ENCODE measurements at regions not wholly inside any gene's neighbourhood (a gene's known extent, or its start where the extent isn't known, plus 50 kb on each side); places are given as distances from the start of the nearest gene placed in this dataset.
"Not testable (repeated sequence)": the region's sequence is repeated elsewhere in the genome, so short reads cannot be mapped to it uniquely, and the experiment has no call there.

DNA sequence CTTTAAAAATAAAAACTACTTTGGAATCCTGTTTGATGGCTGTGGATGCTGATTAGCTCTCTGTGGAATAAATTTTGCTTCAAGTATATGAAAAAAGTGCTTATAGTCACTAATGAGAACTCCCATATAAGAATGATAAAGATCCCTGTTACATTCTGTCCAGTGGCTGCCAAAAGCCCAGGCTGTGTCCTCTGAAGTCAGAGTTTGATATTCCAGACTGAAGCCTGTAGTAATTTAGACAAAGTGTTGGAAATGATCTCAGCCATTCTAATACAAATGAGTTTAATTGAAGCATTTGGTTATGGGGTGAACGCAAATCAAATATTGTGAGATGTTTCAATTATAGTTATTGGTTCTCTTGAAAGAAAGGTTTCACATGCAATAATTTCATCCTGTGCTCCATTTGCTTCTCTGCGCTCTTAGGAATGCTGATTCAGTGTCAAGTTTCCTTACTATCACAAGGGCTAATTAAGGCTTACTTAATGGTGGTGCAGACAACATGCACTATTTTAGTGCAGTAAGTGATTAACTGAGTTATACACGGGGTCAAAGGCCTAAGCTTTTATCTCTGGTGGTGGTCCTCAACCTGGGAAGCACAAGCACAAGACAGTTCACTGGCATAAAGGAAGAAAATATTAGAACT lies 867.6 kb downstream of the SORCS1 start:
- no peak for DNase-seq (ENCODE audit: low read depth in 2 of 2)

DNA sequence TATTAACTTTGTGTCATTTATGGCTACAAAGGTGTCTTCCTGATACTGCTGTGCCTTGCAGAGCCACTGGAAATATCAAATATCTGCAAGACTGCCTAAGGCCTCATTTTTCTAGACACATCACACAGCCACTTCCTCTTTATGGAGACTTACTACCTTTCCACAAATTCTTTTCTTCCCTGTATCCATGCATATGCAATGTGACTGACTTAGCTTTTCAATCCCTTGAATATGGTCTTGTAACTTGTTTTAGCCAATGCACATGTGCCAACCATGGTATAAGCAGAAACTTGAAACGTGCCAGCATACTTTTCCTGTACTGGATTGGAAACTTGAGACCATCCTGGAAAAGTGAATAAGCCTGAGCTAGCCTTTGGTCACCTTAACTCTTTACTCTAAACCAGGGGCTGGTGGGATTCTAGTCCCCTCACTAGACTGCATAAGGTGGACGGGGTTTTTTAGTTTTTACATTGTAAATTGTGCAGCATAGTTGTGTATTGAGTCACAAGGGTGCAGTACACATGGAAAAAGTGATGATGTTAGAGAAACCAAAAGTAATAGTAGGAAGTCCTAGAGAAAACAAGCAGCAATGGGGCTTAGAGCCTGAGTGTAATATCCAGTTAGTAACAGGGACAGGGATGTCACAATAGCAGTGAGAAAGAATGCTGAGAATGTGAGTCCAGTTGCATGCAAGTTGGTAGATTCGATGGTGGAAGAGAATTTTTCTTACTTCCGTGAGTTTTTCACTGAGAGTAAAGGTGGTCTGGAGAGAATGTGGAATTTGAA lies 879.5 kb downstream of the SORCS1 start:
- no peak for DNase-seq (ENCODE audit: low read depth in 2 of 2)

DNA sequence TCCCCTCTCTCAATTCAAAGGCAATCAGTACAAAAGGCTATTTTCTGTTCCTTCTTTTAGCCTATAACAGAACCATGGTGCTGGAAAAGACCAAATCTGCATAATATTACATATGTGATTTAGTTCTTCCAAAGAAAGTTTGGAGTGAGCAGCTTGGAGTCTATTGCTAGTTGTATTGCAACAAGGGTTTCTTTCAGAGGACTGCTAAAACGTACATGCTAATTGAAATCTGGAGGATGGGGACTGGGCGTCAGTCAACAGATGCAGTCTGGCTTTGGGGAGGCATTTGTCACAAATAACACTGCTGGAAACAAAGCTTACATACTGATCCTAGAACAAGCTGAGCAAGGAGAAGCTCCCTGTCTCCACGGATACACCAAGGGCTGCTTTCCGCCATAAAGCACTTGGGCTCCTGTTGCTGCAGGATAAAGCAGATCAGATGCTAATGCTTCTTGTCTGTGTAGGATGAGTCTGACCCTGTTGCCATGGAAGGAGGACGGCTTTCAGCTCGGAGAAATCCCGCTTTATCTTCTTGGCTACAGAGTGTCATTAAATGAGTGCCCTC lies 883.5 kb downstream of the SORCS1 start:
- no peak for DNase-seq (ENCODE audit: low read depth in 2 of 2)

DNA sequence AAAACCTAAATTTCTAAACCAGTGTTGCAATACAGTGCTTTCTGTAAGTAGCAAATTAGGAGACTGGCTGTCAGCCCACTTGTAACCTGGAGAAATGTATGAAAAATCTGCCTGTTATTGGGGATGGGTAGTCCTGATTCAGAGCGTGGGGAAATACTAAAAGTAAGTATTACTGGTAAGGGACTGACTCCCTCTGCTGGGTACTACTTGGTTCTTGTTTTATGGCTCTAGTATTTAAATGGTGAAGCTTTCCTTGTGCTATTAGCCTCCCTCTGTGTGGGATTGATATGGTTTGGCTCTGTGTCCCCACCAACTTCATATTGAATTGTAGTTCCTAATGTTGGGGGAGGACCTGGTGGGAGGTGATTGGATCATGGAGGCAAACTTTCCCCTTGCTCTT lies 886.1 kb downstream of the SORCS1 start:
- DNase-seq (ENCODE audit: low read depth in 2 of 2): no peak

DNA sequence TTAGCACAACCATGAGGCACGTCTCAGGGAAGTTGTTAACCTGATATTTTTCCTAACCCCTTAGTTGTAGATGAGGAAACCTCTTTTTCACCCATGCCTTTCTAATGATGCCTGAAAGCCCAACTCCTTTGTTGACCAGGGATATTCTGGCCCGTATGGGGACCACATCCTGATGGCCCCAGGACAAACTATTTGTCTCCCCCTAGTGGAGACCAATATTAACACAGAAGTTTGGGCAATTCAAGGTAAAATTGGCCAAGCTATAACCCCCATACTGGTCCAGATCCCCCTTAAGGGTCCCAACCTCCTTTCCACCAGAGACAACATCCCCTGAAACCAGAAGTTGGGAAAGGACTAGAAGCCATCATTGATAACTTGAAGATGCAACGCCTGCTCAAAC lies 893.3 kb downstream of the SORCS1 start:
- no peak for DNase-seq (ENCODE audit: low read depth in 2 of 2)

DNA sequence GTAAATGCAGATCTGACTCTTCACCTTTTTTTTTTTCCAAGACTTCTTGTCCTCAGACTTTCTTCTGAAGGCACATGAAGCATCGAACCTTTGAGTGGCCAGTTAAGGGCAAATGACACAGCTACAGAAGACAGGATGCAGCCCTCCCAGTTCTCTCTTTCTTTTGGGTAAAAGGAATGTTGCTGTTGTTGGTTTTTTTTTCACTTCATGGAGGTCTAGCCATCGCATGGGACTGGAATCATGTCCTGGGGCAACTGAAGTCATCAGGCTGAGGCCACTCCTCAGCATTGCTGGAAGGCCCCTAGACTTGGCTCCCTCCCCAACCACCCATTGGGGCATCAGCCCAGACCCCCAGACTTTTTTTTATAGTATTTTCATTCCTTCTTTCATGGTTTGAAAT lies 896.5 kb downstream of the SORCS1 start:
- no peak for DNase-seq (ENCODE audit: low read depth in 2 of 2)

DNA sequence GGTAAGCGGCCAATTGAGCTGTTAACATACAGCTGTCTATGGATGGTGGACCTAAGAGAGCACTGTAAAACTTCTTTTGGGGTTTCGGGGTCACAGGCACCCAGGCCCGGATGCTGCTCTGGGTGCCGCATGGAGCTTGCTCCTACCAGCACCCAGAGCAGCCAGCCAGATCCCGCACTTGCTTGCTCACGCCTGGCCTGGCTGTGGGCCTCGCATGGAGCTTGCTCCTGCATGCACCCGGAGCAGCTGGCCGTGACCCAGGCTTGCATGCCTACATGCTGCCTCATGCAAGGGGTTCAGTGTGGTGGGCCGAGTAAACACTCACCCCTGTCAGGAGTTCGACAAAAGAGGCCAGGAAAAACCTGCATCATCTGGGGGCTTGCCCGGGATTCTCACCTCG lies 896.9 kb downstream of the SORCS1 start:
- DNase-seq (ENCODE audit: low read depth in 2 of 2): no peak

DNA sequence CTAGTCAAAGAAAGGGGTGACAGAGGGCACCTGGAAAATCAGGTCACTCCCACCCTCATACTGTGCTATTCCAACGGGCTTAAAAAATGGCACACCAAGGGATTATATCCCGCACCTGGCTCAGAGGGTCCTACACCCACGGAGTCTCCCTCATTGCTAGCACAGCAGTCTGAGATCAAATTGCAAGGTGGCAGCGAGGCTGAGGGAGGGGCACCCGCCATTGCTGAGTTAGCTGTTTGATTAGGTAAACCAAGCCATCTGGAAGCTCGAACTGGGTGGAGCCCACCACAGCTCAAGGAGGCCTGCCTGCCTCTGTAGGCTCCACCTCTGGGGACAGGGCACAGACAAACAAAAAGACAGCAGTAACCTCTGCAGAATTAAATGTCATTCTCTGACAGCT lies 907.1 kb downstream of the SORCS1 start:
- not testable (repeated sequence) for DNase-seq (ENCODE audit: low read depth in 2 of 2)

DNA sequence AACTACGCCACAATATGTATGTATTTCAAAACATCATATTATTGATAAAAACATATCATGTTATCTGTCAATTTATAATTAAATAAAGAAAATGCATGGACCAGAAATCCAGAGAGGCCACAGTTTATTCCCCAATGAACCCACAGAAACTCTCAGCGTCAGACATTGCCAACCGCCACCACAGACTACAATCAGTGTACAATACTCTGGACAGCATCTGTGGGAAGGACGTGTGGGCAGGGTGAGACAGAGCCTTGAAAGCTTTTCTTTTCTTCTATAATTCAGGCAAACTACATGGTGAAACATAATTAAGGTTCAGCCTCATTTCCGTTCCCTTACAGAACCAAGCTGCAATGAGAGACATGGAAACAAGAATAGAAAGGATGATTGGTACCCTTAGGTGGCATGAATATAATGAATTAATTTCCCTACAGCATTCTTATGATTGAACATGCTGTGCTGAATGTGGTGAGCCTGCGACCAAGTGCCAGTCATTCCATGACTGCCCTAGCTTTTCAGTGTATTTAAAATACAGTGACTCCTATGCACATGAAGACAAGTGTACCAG lies 909.3 kb downstream of the SORCS1 start:
- DNase-seq (ENCODE audit: low read depth in 2 of 2): no peak

DNA sequence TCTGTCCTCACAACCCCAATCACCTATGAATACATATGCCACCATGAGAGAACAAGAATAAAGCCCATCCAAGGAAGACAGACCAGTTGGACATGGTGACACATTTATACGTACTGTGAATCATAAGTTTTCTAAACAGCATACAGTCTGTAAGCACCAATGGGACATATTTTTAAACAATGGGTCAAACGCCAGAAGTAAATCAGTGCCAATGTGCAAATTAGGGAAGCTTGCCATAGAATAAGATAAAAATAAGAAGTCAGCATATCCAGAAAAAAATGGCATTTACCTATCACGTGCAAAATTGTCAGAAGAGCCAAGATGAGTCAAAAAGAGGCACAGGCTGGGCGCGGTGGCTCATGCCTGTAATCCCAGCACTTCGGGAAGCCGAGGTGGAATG lies 910.4 kb downstream of the SORCS1 start:
- DNase-seq (ENCODE audit: low read depth in 2 of 2): no peak

DNA sequence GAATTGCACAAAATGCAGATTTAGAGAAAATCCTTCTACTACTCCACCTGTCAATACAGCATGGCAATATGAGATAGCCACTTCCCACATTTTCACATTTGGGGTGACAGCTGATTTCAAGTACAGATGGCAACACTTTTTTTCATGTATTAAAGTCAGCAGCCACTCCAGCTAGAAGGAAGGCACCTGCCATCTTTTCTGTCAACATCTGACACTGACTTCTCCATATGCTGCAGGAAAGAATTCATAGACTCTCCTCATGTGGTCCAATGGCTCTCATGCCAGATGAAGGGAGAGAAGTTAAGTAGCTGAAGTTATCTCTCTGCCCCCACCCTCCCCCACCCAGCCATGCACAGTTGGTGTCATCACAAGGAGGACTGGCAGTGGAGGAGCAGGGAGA lies 912.0 kb downstream of the SORCS1 start:
- DNase-seq (ENCODE audit: low read depth in 2 of 2): no peak

DNA sequence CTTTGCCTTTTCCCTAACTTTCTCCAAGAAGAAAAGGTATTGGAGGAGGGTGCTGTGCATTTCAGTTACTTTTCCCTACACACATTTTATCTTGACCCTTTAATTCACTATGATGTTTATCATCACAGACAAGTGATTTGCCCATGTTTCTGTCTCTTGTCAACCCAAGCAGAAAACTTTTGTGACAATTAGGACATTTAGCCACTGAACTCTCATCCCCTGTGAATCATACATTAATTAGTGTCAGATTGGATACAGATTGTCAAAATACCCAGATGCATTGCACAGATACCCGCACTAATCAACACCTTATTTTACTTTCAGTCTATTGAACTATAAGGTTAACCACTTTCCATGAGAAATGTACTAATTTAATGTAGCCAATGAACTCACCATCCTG lies 912.9 kb downstream of the SORCS1 start:
- no peak for DNase-seq (ENCODE audit: low read depth in 2 of 2)

DNA sequence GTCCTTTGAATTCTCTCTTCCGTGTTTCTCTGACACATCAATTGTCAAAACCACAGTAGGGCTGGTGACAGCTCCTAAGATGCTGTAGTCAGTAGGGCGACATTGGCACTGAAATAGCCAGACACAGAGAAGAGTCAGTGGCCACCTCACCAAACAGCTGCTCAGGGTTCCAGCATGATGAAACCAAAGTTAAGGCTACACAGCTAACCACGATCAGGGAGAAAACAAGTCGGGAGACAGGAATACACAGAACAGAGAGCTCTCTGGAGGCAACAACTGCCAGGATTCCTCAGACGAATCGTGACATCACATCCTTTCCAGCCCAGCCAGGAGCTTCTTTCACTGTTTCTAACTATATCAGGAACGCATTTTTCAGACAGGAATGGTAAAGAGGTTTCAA lies 922.2 kb downstream of the SORCS1 start:
- no peak for DNase-seq (ENCODE audit: low read depth in 2 of 2)

DNA sequence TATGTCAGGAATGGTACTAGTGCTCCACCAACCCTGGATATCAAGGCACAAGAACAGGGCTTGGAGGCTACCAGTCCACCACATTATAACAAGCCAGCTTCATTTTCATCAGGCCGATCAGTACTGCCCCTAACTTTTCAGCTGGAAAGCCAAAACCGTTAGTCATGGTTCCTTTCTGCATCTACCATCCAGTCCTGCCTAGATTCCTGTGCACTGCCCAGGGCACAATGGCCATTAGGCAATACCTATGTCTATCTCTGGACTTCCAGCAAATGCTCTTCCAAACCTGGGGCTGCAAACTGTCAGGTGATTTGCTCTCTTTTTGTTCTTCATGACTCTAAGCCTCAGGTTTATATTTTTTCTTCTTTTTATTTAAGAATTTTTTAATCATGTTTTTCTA lies 937.7 kb downstream of the SORCS1 start:
- DNase-seq (ENCODE audit: low read depth in 2 of 2): no peak

DNA sequence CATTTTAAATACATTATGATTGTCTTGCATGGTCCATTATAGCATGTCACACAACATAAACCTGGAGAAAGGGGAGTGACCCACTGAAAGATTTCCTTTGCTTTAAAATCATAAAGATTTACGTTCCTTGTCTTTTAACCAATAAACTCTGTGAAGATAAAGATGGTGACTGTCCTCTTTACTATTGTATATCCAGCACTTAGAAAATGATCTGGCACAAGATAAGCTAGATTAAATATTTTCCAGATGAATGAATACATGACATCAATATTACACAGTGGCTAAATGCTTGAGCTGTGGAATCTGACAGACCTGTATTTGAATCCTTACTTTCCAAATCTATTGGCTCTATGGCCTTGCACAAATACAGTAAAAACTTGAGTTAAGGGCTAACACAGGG lies 938.4 kb downstream of the SORCS1 start:
- no peak for DNase-seq (ENCODE audit: low read depth in 2 of 2)

DNA sequence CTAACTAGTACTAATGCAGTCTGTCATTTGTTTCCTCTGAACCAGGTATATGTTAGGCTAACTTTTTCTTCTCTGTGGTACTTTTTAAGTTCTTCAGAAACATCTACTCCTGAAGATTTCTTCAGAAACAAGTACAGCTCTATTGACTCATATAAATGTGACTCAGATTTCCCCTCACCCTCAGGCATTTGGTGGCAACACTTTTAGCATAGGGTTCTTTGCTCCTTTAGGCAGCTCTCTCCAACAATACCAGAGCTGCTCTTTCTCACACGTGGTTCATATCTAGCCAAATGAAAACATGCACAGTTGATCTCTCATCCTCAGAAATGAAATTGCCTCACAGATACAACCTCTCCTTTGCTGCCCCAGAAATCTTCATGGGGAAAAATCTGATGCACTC lies 939.8 kb downstream of the SORCS1 start:
- no peak for DNase-seq (ENCODE audit: low read depth in 2 of 2)

DNA sequence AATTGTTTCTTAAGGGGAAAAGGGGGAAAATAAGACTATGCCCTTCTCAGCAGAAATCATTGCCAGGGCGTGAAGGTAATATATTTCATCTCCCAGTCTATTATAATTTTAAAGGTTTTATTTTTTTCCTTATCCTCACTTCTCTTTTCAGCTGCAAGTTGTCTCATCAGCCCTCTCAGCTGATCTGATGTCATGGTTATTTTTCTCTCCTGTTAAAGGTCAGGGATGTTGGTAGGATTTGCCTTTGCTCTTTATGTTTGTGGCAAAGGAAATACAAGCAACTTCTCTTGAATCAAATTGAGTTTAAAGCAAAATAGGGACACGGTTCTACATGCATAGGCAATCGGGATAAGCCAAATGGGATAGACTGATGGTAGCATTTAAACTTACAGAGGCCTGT lies 946.9 kb downstream of the SORCS1 start:
- DNase-seq (ENCODE audit: low read depth in 2 of 2): no peak

DNA sequence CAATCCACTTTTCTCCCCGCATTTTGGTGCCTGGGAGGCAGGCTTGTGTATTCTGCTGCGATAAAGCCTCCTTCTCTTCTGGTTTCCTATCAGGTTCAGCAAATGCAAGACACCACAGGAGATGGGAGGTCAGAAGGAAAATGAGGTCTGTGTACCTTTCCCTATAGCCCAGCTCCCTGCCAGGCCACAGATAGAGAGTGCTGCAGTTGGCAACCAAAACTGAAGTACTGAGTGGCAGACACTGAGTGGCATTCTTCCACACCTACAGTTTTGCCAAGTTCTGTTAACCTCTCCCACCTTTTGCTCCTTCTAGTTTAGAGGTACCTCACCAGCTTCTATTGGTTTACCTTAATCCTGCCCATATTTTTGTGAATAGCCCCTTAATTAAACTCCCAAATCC lies 948.4 kb downstream of the SORCS1 start:
- DNase-seq (ENCODE audit: low read depth in 2 of 2): no peak

DNA sequence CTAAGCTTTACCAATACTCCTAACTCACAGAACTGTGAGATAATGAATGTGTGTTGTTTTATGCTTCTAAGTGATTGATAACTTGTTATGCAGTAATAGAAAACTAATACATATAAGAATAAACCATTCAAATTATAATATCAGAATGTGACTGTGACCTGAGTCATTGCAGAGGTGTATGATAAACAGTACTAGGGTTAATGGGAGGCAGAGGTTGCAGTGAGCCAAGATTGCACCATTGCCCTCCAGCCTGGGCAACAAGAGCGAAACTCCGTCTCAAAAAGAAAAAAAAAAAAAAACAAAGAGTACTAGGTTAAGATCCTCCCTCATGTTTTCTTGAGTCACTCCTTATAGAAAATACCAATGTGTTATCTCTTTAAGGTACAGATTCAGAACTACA lies 950.3 kb downstream of the SORCS1 start:
- no peak for DNase-seq (ENCODE audit: low read depth in 2 of 2)

DNA sequence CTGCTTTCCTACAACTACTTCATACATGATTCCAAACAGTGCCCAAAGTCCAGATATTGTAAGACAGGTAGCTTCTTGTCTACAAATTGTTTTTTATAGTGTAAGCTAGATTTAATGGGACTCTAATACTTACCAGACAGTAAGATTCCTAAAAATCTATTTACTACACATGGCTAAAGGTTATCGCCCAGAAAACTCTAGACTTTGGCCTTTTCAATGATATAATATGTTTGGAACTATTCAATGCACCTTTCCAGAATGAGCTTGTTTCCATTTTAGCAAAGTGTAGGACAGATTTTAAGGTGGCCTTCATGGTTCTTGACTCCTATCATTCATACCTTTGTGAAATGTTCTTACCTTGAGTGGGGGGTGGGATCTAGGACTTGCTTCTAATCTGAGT lies 951.0 kb downstream of the SORCS1 start:
- no peak for DNase-seq (ENCODE audit: low read depth in 2 of 2)

DNA sequence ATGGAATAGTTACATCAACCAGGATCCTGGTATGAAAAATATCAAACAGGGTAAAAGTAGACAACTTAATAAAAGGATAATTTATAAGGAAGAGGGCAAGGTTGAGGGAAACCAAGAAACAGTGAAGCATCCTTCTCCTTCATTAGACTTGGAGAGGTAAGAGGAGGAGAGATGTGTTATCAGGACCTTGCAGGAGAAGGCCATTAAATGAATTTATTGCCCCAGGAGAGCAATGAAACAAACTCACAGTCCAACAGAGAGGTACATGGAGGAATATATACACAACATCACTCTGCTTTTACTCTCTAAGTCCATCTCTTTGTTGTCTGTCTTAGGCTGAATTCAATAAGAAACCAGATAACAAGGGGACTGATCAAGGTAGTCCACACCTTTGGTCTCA lies 966.2 kb downstream of the SORCS1 start:
- no peak for DNase-seq (ENCODE audit: low read depth in 2 of 2)

DNA sequence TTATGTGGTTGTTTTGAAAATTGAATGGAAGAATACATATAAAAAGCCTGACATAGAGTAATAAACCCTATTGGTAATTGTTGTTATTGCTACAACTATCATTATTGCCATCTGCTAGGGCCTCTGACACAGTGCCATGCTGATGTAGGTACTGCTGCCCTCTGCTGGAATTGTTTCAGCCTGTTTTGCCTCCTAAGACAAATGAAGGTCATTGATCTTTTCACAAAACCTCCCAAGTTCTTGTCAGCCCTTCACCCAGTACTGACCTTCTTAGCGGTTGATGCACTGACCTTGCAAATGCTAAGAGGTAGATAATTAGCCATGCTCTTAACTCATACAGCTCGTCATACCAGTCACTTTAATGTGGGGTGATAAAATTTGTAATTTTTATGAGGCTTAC lies 975.2 kb downstream of the SORCS1 start:
- DNase-seq (ENCODE audit: low read depth in 2 of 2): no peak

DNA sequence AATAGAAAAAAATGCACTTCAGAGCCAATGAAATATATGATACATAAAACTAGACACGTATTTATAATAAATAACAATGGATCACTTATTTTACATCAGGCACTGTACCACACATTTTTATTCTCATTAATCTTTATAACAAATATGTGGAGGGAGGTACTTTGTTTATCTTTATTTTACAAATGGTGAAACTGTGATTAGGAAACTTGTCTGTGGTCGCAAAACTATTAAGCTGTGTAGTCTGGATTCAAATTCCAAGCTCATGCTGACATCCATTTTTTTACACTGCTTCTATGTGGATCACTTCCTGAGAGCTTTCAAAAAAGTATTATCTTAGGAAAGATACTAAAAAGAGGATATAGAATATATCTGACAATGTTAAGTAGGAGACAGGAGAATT lies 978.6 kb downstream of the SORCS1 start:
- no peak for DNase-seq (ENCODE audit: low read depth in 2 of 2)

Data from stimulated activated CD8-positive, alpha-beta memory T cell treated with anti-CD3 and anti-CD28 coated beads, Interleukin-2, amount 100 ng/mL, for 48 hours (primary cell).